OCI-LY3 (cell line): ENCODE measurements at regions not wholly inside any gene's neighbourhood (a gene's known extent, or its start where the extent isn't known, plus 50 kb on each side); places are given as distances from the start of the nearest gene placed in this dataset.

Experiments used
- H2AFZ ChIP-seq: fragments of 200-600, 300-600 bp; shearing (Covaris generic); 2 replicates; pipeline ENCODE4 v1.6.0; 2014; ENCODE audit warnings: antibody characterized with exemption, low read depth, low read length
- H3K27ac ChIP-seq: fragments of 200-600, 300-600 bp; sonication (generic); 2 replicates; pipeline ENCODE4 v1.5.1; 2014; ENCODE audit warnings: mild to moderate bottlenecking, low read length, moderate library complexity, mixed read lengths
- H3K27me3 ChIP-seq: fragments of 200-600, 300-600 bp; sonication (generic); 2 replicates; pipeline ENCODE4 v1.6.1; 2014; ENCODE audit warnings: low read depth, low read length, mixed read lengths
- H3K36me3 ChIP-seq: fragments of 200-600, 300-600 bp; sonication (generic); replicated peaks from 2 replicates; pipeline ENCODE3; 2014; ENCODE audit warnings: low read depth, low read length, mixed read lengths
- H3K4me1 ChIP-seq: fragments of 300-600, 200-600 bp; sonication (generic); 2 replicates; pipeline ENCODE4 v1.6.1; 2014; ENCODE audit warnings: low read length, mixed read lengths
- H3K4me2 ChIP-seq: fragments of 200-600, 300-600 bp; sonication (generic); 2 replicates; pipeline ENCODE4 v1.6.1; 2014; ENCODE audit warnings: low read length, mixed read lengths
- H3K4me3 ChIP-seq: fragments of 300-600, 200-600 bp; sonication (generic); 2 replicates; pipeline ENCODE4 v1.5.1; 2014; ENCODE audit warnings: antibody characterized with exemption, mild to moderate bottlenecking, low read length, moderate library complexity
- H3K79me2 ChIP-seq: fragments of 300-600, 200-600 bp; shearing (Covaris generic); 2 replicates; pipeline ENCODE4 v1.6.1; 2014; ENCODE audit warnings: mild to moderate bottlenecking, low read length, mixed read lengths
- H3K9ac ChIP-seq: fragments of 300-600, 200-600 bp; shearing (Covaris generic); 2 replicates; pipeline ENCODE4 v1.6.0; 2014; ENCODE audit warnings: mild to moderate bottlenecking, low read length, moderate library complexity
- H3K9me3 ChIP-seq: fragments of 200-600, 300-600 bp; shearing (Covaris generic); 2 replicates; pipeline ENCODE4 v1.6.1; 2014; ENCODE audit warnings: low read length, mixed read lengths; ENCODE audit not compliant: insufficient read depth
- H4K20me1 ChIP-seq: fragments of 200-600, 300-600 bp; sonication (generic); 2 replicates; pipeline ENCODE4 v1.6.1; 2016; ENCODE audit warnings: low read length, mixed read lengths; ENCODE audit not compliant: insufficient read depth
- EZH2phosphoT487 ChIP-seq: fragments of 200-600 bp; shearing (Covaris generic); IDR thresholded peaks from 2 replicates; pipeline ENCODE4 v1.6.1; 2018; ENCODE audit warnings: antibody characterized with exemption, mixed run types, low read depth
- TF ChIP-seq, protein P1 (sequence below): fragments of 200-600, 300-600 bp; sonication (generic); IDR thresholded peaks from 2 replicates; pipeline ENCODE4 v1.5.1; 2014; ENCODE audit warnings: antibody characterized with exemption, low read length, low read depth

DNA sequence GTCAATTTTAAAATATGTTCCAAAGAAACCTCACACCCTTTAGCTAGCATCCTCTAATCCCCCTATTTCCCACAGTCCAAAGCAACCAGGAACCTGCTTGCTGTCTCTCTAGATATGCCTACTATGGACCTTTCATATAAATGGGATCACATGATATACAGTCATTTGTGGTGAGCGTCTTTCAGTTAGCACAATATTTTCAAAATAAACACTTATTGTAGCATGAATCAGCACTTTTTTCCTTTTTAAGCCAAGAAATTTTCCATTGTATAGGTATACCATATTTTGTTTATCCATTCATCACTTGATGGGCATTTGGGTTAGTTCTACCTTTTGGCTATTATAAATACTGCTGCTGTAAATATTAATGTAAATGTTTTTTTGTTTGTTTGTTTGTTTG is 223.0 kb upstream of the DOK6 start:
- TF ChIP-seq, protein P1, sequence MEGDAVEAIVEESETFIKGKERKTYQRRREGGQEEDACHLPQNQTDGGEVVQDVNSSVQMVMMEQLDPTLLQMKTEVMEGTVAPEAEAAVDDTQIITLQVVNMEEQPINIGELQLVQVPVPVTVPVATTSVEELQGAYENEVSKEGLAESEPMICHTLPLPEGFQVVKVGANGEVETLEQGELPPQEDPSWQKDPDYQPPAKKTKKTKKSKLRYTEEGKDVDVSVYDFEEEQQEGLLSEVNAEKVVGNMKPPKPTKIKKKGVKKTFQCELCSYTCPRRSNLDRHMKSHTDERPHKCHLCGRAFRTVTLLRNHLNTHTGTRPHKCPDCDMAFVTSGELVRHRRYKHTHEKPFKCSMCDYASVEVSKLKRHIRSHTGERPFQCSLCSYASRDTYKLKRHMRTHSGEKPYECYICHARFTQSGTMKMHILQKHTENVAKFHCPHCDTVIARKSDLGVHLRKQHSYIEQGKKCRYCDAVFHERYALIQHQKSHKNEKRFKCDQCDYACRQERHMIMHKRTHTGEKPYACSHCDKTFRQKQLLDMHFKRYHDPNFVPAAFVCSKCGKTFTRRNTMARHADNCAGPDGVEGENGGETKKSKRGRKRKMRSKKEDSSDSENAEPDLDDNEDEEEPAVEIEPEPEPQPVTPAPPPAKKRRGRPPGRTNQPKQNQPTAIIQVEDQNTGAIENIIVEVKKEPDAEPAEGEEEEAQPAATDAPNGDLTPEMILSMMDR, result no peak
- TF ChIP-seq EZH2phosphoT487, result no peak
- H3K4me2 ChIP-seq, result no peak overlapping the region
- no peaks in the 10 kb centered on the region for H3K27me3 ChIP-seq
- no peak overlapping the region for H3K4me3 ChIP-seq
- H3K9ac ChIP-seq, result no peak overlapping the region
- no peaks in the 10 kb centered on the region for H3K9me3 ChIP-seq
- no peaks in the 10 kb centered on the region for H4K20me1 ChIP-seq
- H3K36me3 ChIP-seq, result no peaks in the 10 kb centered on the region
- H3K79me2 ChIP-seq, result no peaks in the 10 kb centered on the region
- no peak overlapping the region for H3K27ac ChIP-seq
- no peak overlapping the region for H2AFZ ChIP-seq
- no peaks in the 10 kb centered on the region for H3K4me1 ChIP-seq

DNA sequence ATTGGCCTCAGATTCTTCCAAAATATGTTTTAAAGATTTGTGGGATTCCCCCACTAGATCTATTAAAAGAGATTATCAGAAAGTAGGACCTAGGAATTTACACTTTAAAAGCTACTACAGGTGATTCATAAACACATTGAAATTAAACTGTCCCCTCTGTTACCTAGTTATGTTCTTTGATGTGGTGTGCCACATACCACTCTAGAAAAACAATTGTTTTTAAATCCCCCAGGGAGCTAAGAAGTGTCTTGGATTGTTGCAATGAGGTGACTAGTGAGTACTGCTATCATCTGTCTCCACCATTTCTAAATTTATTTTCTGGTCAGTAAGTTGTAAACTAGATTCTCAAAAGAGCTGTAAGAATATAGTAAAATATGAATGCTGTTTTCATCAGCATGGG is 214.5 kb upstream of the DOK6 start:
- no peak overlapping the region for H3K4me2 ChIP-seq
- H3K9me3 ChIP-seq, result no peaks in the 10 kb centered on the region
- H3K79me2 ChIP-seq, result no peaks in the 10 kb centered on the region
- no peaks in the 10 kb centered on the region for H3K27me3 ChIP-seq
- no peak overlapping the region for H3K4me3 ChIP-seq
- H3K4me1 ChIP-seq, result peaks cover 3% of the 10 kb centered on the region; the same call in 1 of the 2 replicates
- H4K20me1 ChIP-seq, result no peaks in the 10 kb centered on the region
- no peak for TF ChIP-seq EZH2phosphoT487
- TF ChIP-seq, protein P1, result no peak
- H3K27ac ChIP-seq, result no peak overlapping the region
- no peak overlapping the region for H2AFZ ChIP-seq
- H3K36me3 ChIP-seq, result no peaks in the 10 kb centered on the region
- no peak overlapping the region for H3K9ac ChIP-seq

DNA sequence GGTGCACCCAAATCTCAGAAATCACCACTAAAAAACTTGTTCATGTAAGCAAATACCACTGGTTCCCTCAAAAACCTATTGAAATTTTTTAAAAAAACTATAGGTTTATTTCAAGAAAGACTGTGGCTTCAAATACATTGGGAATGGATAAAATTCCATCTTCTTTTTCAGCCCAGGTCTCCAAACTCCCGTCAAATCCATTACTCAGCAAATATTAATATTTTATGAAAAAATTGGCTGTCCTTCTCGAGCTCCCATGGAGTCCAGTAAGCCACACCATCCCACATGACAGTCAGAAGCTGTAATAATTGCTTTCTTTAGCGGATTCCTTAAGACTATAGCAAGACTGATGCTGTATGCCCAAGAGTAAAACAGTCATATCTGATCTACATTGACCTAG is 204.4 kb upstream of the DOK6 start:
- no peaks in the 10 kb centered on the region for H4K20me1 ChIP-seq
- no peak overlapping the region for H3K4me2 ChIP-seq
- H3K79me2 ChIP-seq, result no peaks in the 10 kb centered on the region
- no peak overlapping the region for H2AFZ ChIP-seq
- no peaks in the 10 kb centered on the region for H3K4me1 ChIP-seq
- H3K27ac ChIP-seq, result no peak overlapping the region
- no peaks in the 10 kb centered on the region for H3K36me3 ChIP-seq
- H3K4me3 ChIP-seq, result no peak overlapping the region
- no peaks in the 10 kb centered on the region for H3K9me3 ChIP-seq
- H3K27me3 ChIP-seq, result no peaks in the 10 kb centered on the region
- H3K9ac ChIP-seq, result no peak overlapping the region
- TF ChIP-seq, protein P1, result no peak
- TF ChIP-seq EZH2phosphoT487, result no peak

DNA sequence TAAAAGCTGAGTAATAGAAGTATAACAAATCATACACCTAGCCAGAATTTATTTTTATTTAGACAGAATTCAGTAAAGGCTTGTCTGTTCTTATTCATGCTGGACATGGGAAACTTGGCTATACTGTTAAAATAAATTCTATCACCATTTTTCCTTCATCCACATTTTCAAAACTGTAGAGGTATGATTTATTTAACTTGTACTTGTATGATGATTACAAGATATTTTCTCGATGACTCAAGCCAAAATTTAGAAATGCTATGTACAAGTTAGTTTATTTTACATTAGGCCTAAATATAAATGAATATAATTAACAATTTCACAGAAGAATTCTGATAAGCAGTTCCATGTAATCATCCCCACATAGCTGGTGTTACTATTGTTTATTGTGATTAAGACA is 194.8 kb upstream of the DOK6 start:
- no peaks in the 10 kb centered on the region for H3K36me3 ChIP-seq
- no peaks in the 10 kb centered on the region for H3K79me2 ChIP-seq
- H4K20me1 ChIP-seq, result no peaks in the 10 kb centered on the region
- no peaks in the 10 kb centered on the region for H3K9me3 ChIP-seq
- no peaks in the 10 kb centered on the region for H3K4me1 ChIP-seq
- no peak for TF ChIP-seq EZH2phosphoT487
- TF ChIP-seq, protein P1, result no peak
- no peak overlapping the region for H2AFZ ChIP-seq
- no peak overlapping the region for H3K27ac ChIP-seq
- no peaks in the 10 kb centered on the region for H3K27me3 ChIP-seq
- no peak overlapping the region for H3K4me3 ChIP-seq
- no peak overlapping the region for H3K9ac ChIP-seq
- no peak overlapping the region for H3K4me2 ChIP-seq
